ENCODE measurements at regions not wholly inside any gene's neighbourhood (a gene's known extent, or its start where the extent isn't known, plus 50 kb on each side); places are given as distances from the start of the nearest gene placed in this dataset.
"Not testable (repeated sequence)": the region's sequence is repeated elsewhere in the genome, so short reads cannot be mapped to it uniquely, and the experiment has no call there.

GRCh38 chr19:27419217-27419616, 1793.7 kb downstream of the UQCRFS1 start:
- not testable (repeated sequence) for H3K36me3 Mint-ChIP-seq; H3K27ac ChIP-seq; DNase-seq (ENCODE audit: low spot score); H3K9ac ChIP-seq; H3K36me3 ChIP-seq; H3K27me3 Mint-ChIP-seq (ENCODE audit: insufficient read depth, low read depth); H3K27ac Mint-ChIP-seq; H3K79me2 ChIP-seq (ENCODE audit: low read depth); H2AFZ ChIP-seq (replicated peaks); H3F3A ChIP-seq (ENCODE audit: low read depth); H3K4me2 ChIP-seq; H3K4me3 ChIP-seq; H3K27me3 ChIP-seq; H3K4me3 Mint-ChIP-seq; H4K20me1 ChIP-seq (ENCODE audit: low read depth); H3K4me1 Mint-ChIP-seq; H3K4me1 ChIP-seq
- H3K9me3 ChIP-seq (ENCODE audit: low read depth), result peaks cover 63% of the 10 kb centered on the region
- H3K9me3 Mint-ChIP-seq, result peaks cover 40% of the 10 kb centered on the region

- H3F3A ChIP-seq (ENCODE audit: low read depth), result no peaks in the 10 kb centered on the region
- Mint-ChIP-seq H3K27ac (no peak overlapping the region), H3K36me3 (no peaks in the 10 kb centered on the region), H3K27me3 (ENCODE audit: insufficient read depth, low read depth) (no peaks in the 10 kb centered on the region), H3K4me1 (no peaks in the 10 kb centered on the region), H3K9me3 (peaks cover 83% of the 10 kb centered on the region), H3K4me3 (no peak overlapping the region)
- peaks cover 63% of the 10 kb centered on the region for H3K9me3 ChIP-seq (ENCODE audit: low read depth)
- H3K4me2 ChIP-seq, result no peak overlapping the region
- H3K4me1 ChIP-seq, result no peaks in the 10 kb centered on the region
- H3K9ac ChIP-seq, result no peak overlapping the region
- no peaks in the 10 kb centered on the region for H3K27me3 ChIP-seq
- no peaks in the 10 kb centered on the region for H4K20me1 ChIP-seq (ENCODE audit: low read depth)
- no peak overlapping the region for H3K27ac ChIP-seq
- no peak overlapping the region for H3K4me3 ChIP-seq
- peaks cover 3% of the 10 kb centered on the region for H3K36me3 ChIP-seq
- DNase-seq (ENCODE audit: low spot score), result no peak
- no peaks in the 10 kb centered on the region for H3K79me2 ChIP-seq (ENCODE audit: low read depth)
- TF ChIP-seq EZH2 (IDR thresholded peaks at IDR 0.05) (no peak), CTCF (IDR thresholded peaks at IDR 0.05) (no peak), EZH2phosphoT487 (IDR thresholded peaks at IDR 0.05) (no peak)
- H2AFZ ChIP-seq (replicated peaks), result no peak overlapping the region
Measured at GRCh38 chr19:27393591-27393990, 1819.4 kb downstream of the UQCRFS1 start.

- Histone ChIP-seq H3K9me3 (ENCODE audit: low read depth) (peaks cover 58% of the 10 kb centered on the region), H3K36me3 (peaks cover 8% of the 10 kb centered on the region), H3K79me2 (ENCODE audit: low read depth) (no peaks in the 10 kb centered on the region), H3K4me2 (no peak overlapping the region), H3K4me1 (no peaks in the 10 kb centered on the region), H3K27me3 (no peaks in the 10 kb centered on the region), H3K4me3 (no peak overlapping the region), H3K9ac (no peak overlapping the region), H2AFZ (replicated peaks) (no peak overlapping the region), H3F3A (ENCODE audit: low read depth) (no peaks in the 10 kb centered on the region), H3K27ac (no peak overlapping the region), H4K20me1 (ENCODE audit: low read depth) (no peaks in the 10 kb centered on the region)
- no peak overlapping the region for H3K4me3 Mint-ChIP-seq
- H3K36me3 Mint-ChIP-seq, result no peaks in the 10 kb centered on the region
- no peaks in the 10 kb centered on the region for H3K27me3 Mint-ChIP-seq (ENCODE audit: insufficient read depth, low read depth)
- H3K27ac Mint-ChIP-seq, result no peak overlapping the region
- DNase-seq (ENCODE audit: low spot score), result no peak
- no peaks in the 10 kb centered on the region for H3K4me1 Mint-ChIP-seq
- peaks cover 82% of the 10 kb centered on the region for H3K9me3 Mint-ChIP-seq
- TF ChIP-seq EZH2 (IDR thresholded peaks at IDR 0.05), result no peak
- TF ChIP-seq EZH2phosphoT487 (IDR thresholded peaks at IDR 0.05), result no peak
- TF ChIP-seq CTCF (IDR thresholded peaks at IDR 0.05), result no peak
Measured at GRCh38 chr19:27392027-27392632, 1820.8 kb downstream of the UQCRFS1 start.

- not testable (repeated sequence) for H3K4me3 ChIP-seq; DNase-seq (ENCODE audit: low spot score); H3K4me1 Mint-ChIP-seq; H2AFZ ChIP-seq (replicated peaks); H3K27ac Mint-ChIP-seq; H3K36me3 Mint-ChIP-seq; H3F3A ChIP-seq (ENCODE audit: low read depth); H4K20me1 ChIP-seq (ENCODE audit: low read depth); H3K4me2 ChIP-seq; H3K36me3 ChIP-seq; H3K27ac ChIP-seq; H3K27me3 Mint-ChIP-seq (ENCODE audit: insufficient read depth, low read depth); H3K79me2 ChIP-seq (ENCODE audit: low read depth); H3K9ac ChIP-seq; H3K4me3 Mint-ChIP-seq; H3K27me3 ChIP-seq; H3K4me1 ChIP-seq
- peaks cover 67% of the 10 kb centered on the region for H3K9me3 Mint-ChIP-seq
- H3K9me3 ChIP-seq (ENCODE audit: low read depth), result peaks cover 67% of the 10 kb centered on the region
Measured at GRCh38 chr19:27379306-27379705, 1833.6 kb downstream of the UQCRFS1 start.

- not testable (repeated sequence) for H3K4me1 ChIP-seq; H3K27me3 Mint-ChIP-seq (ENCODE audit: insufficient read depth, low read depth); H3K4me3 ChIP-seq; H3K27me3 ChIP-seq; H3K4me2 ChIP-seq; H3K79me2 ChIP-seq (ENCODE audit: low read depth); H3F3A ChIP-seq (ENCODE audit: low read depth); H3K27ac ChIP-seq; H3K27ac Mint-ChIP-seq; H4K20me1 ChIP-seq (ENCODE audit: low read depth); H3K4me1 Mint-ChIP-seq; H2AFZ ChIP-seq (replicated peaks); H3K4me3 Mint-ChIP-seq; H3K9ac ChIP-seq; DNase-seq (ENCODE audit: low spot score); H3K36me3 Mint-ChIP-seq; H3K36me3 ChIP-seq
- H3K9me3 ChIP-seq (ENCODE audit: low read depth), result peaks cover 62% of the 10 kb centered on the region
- H3K9me3 Mint-ChIP-seq, result peaks cover 77% of the 10 kb centered on the region
Measured at GRCh38 chr19:27369603-27370002, 1843.3 kb downstream of the UQCRFS1 start.

GRCh38 chr19:27362438-27362837, 1850.5 kb downstream of the UQCRFS1 start:
- not testable (repeated sequence) for H3F3A ChIP-seq (ENCODE audit: low read depth); H3K79me2 ChIP-seq (ENCODE audit: low read depth); H3K36me3 ChIP-seq; H2AFZ ChIP-seq (replicated peaks); H3K9ac ChIP-seq; H3K4me2 ChIP-seq; H3K27me3 ChIP-seq; DNase-seq (ENCODE audit: low spot score); H3K36me3 Mint-ChIP-seq; H3K27me3 Mint-ChIP-seq (ENCODE audit: insufficient read depth, low read depth); H3K27ac Mint-ChIP-seq; H3K4me1 Mint-ChIP-seq; H3K27ac ChIP-seq; H3K4me3 Mint-ChIP-seq; H4K20me1 ChIP-seq (ENCODE audit: low read depth); H3K4me1 ChIP-seq; H3K4me3 ChIP-seq
- H3K9me3 Mint-ChIP-seq, result peaks cover 87% of the 10 kb centered on the region
- peaks cover 88% of the 10 kb centered on the region for H3K9me3 ChIP-seq (ENCODE audit: low read depth)
